ENCODE measurements at regions not wholly inside any gene's neighbourhood (a gene's known extent, or its start where the extent isn't known, plus 50 kb on each side); places are given as distances from the start of the nearest gene placed in this dataset.
A peak's percentile ranks its signal among the peaks of the same experiment; 100 is the strongest.

GRCh38 chr1:221188458-221188857 lies 309.2 kb downstream of the HLX start:
- DNase-seq (ENCODE audit: low read depth in 2 of 3, low spot score in 1 of 3), result no peak

- DNase-seq (ENCODE audit: low read depth in 2 of 3, low spot score in 1 of 3), result no peak
These were observed 311.0 kb downstream of the HLX start for GRCh38 chr1:221190249-221190648.

GRCh38 chr1:221192055-221192454 lies 312.8 kb downstream of the HLX start:
- DNase-seq (ENCODE audit: low read depth in 2 of 3, low spot score in 1 of 3), result no peak

- no peak for DNase-seq (ENCODE audit: low read depth in 2 of 3, low spot score in 1 of 3)
These were observed 321.2 kb downstream of the HLX start for GRCh38 chr1:221200464-221200863.

- no peak for DNase-seq (ENCODE audit: low read depth in 2 of 3, low spot score in 1 of 3)
These were observed 322.5 kb downstream of the HLX start for GRCh38 chr1:221201773-221202172.

- peak; percentile 42 to 67 (median 56) for DNase-seq (ENCODE audit: low read depth in 2 of 3, low spot score in 1 of 3)
These were observed 324.2 kb downstream of the HLX start for GRCh38 chr1:221203224-221204054.

GRCh38 chr1:221204055-221204833 lies 325.0 kb downstream of the HLX start:
- DNase-seq (ENCODE audit: low read depth in 2 of 3, low spot score in 1 of 3), result no peak

GRCh38 chr1:221206076-221206475 lies 326.8 kb downstream of the HLX start:
- DNase-seq (ENCODE audit: low read depth in 2 of 3, low spot score in 1 of 3), result no peak

GRCh38 chr1:221212926-221213325 lies 333.7 kb downstream of the HLX start:
- no peak for DNase-seq (ENCODE audit: low read depth in 2 of 3, low spot score in 1 of 3)

- DNase-seq (ENCODE audit: low read depth in 2 of 3, low spot score in 1 of 3), result no peak
These were observed 337.8 kb downstream of the HLX start for GRCh38 chr1:221217029-221217428.

- DNase-seq (ENCODE audit: low read depth in 2 of 3, low spot score in 1 of 3), result no peak
These were observed 344.0 kb downstream of the HLX start for GRCh38 chr1:221223281-221223680.

- DNase-seq (ENCODE audit: low read depth in 2 of 3, low spot score in 1 of 3), result no peak
These were observed 348.2 kb downstream of the HLX start for GRCh38 chr1:221227460-221227859.

GRCh38 chr1:221227872-221228337 lies 348.7 kb downstream of the HLX start:
- DNase-seq (ENCODE audit: low read depth in 2 of 3, low spot score in 1 of 3), result no peak

- no peak for DNase-seq (ENCODE audit: low read depth in 2 of 3, low spot score in 1 of 3)
These were observed 349.4 kb downstream of the HLX start for GRCh38 chr1:221228594-221228993.

GRCh38 chr1:221230605-221231004 lies 351.4 kb downstream of the HLX start:
- no peak for DNase-seq (ENCODE audit: low read depth in 2 of 3, low spot score in 1 of 3)

- DNase-seq (ENCODE audit: low read depth in 2 of 3, low spot score in 1 of 3), result no peak
These were observed 355.5 kb downstream of the HLX start for GRCh38 chr1:221234791-221235190.

GRCh38 chr1:221237587-221237986 lies 358.3 kb downstream of the HLX start:
- DNase-seq (ENCODE audit: low read depth in 2 of 3, low spot score in 1 of 3), result no peak

GRCh38 chr1:221239181-221239580 lies 359.9 kb downstream of the HLX start:
- DNase-seq (ENCODE audit: low read depth in 2 of 3, low spot score in 1 of 3), result no peak

- no peak for DNase-seq (ENCODE audit: low read depth in 2 of 3, low spot score in 1 of 3)
These were observed 360.5 kb downstream of the HLX start for GRCh38 chr1:221239792-221240191.

GRCh38 chr1:221240690-221241089 lies 361.4 kb downstream of the HLX start:
- no peak for DNase-seq (ENCODE audit: low read depth in 2 of 3, low spot score in 1 of 3)

GRCh38 chr1:221241157-221241556 lies 361.9 kb downstream of the HLX start:
- DNase-seq (ENCODE audit: low read depth in 2 of 3, low spot score in 1 of 3), result no peak

GRCh38 chr1:221241592-221241991 lies 362.3 kb downstream of the HLX start:
- DNase-seq (ENCODE audit: low read depth in 2 of 3, low spot score in 1 of 3), result no peak
